GM23248 (cell line): ENCODE measurements at regions not wholly inside any gene's neighbourhood (a gene's known extent, or its start where the extent isn't known, plus 50 kb on each side); places are given as distances from the start of the nearest gene placed in this dataset.

Experiments
- DNase-seq: peaks from one replicate; pipeline ENCODE4 v3.0.0-alpha.2; 2015
- H2AFZ ChIP-seq: fragments of 200-600 bp; sonication (generic); 2 replicates; pipeline ENCODE4 v1.6.1; 2016; ENCODE audit warnings: antibody characterized with exemption
- H3F3A ChIP-seq: fragments of 200-600 bp; sonication (generic); 2 replicates; pipeline ENCODE4 v1.6.1; 2016; ENCODE audit warnings: mild to moderate bottlenecking, antibody characterized with exemption, mixed run types; ENCODE audit not compliant: insufficient read depth
- H3K27ac ChIP-seq: fragments of 200-600 bp; sonication (generic); 2 replicates; pipeline ENCODE4 v1.5.1; 2016; ENCODE audit warnings: mild to moderate bottlenecking
- H3K27me3 ChIP-seq: fragments of 200-600 bp; sonication (generic); replicated peaks from 2 replicates; pipeline ENCODE4 v1.6.1; 2016; ENCODE audit warnings: mild to moderate bottlenecking; ENCODE audit not compliant: insufficient read depth
- H3K36me3 ChIP-seq: fragments of 200-600 bp; sonication (generic); 2 replicates; pipeline ENCODE4 v1.6.1; 2016; ENCODE audit warnings: low read depth, mild to moderate bottlenecking
- H3K4me1 ChIP-seq: fragments of 200-600 bp; sonication (generic); 2 replicates; pipeline ENCODE4 v1.6.1; 2016; ENCODE audit warnings: mild to moderate bottlenecking; ENCODE audit not compliant: insufficient read depth
- H3K4me2 ChIP-seq: fragments of 200-600 bp; sonication (generic); one replicate; pipeline ENCODE4 v1.6.1; 2016; ENCODE audit warnings: mild to moderate bottlenecking; ENCODE audit not compliant: unreplicated experiment
- H3K4me3 ChIP-seq: fragments of 200-600 bp; sonication (generic); 2 replicates; pipeline ENCODE4 v1.5.1; 2016; ENCODE audit warnings: mild to moderate bottlenecking
- H3K79me2 ChIP-seq: fragments of 200-600 bp; sonication (generic); 2 replicates; pipeline ENCODE4 v1.6.1; 2016; ENCODE audit warnings: mild to moderate bottlenecking; ENCODE audit not compliant: insufficient read depth
- H3K9ac ChIP-seq: fragments of 200-600 bp; sonication (generic); 2 replicates; pipeline ENCODE4 v1.6.1; 2016; ENCODE audit warnings: mild to moderate bottlenecking
- H3K9me2 ChIP-seq: fragments of 200-600 bp; sonication (generic); 2 replicates; pipeline ENCODE4 v1.6.1; 2016; ENCODE audit warnings: mixed run types, mild to moderate bottlenecking, moderate library complexity; ENCODE audit not compliant: insufficient read depth
- H3K9me3 ChIP-seq: fragments of 200-600 bp; sonication (generic); one replicate; pipeline ENCODE4 v1.6.1; 2017; ENCODE audit warnings: low read depth
- H4K20me1 ChIP-seq: fragments of 200-600 bp; sonication (generic); 2 replicates; pipeline ENCODE4 v1.6.0; 2016; ENCODE audit not compliant: insufficient read depth
- EZH2 ChIP-seq: fragments of 200-600 bp; sonication (generic); IDR thresholded peaks from 2 replicates; pipeline ENCODE4 v1.6.1; 2018; ENCODE audit warnings: antibody characterized with exemption, mild to moderate bottlenecking; ENCODE audit not compliant: insufficient read depth, poor library complexity, severe bottlenecking
- EZH2phosphoT487 ChIP-seq: fragments of 200-600 bp; sonication (generic); IDR thresholded peaks from 2 replicates; pipeline ENCODE4 v1.6.1; 2018; ENCODE audit warnings: antibody characterized with exemption, moderate library complexity, mild to moderate bottlenecking, low read depth; ENCODE audit not compliant: insufficient read depth
- WGBS, 2 experiments: methylation state at CpG; one replicate each; pipeline ENCODE4 v1.1.6; 2015 to 2017; ENCODE audit warnings: low lambda C conversion rate in 2 of 2, low coverage in 1 of 2; ENCODE audit errors: missing lambda C conversion rate in 2 of 2; 5-methylcytosine and 5-hydroxymethylcytosine counted together
- in situ Hi-C: fragments of 300-500 bp; cut with MboI; formaldehyde crosslinking; loops from 2 replicates; pipeline ENCODE4 v1.15.0; 2020

- no peak overlapping the region for H3K27ac ChIP-seq
- in situ Hi-C loops, result no loop called here
- H2AFZ ChIP-seq, result no peak overlapping the region
- DNase-seq, result no peak
- H3K36me3 ChIP-seq, result no peaks in the 10 kb centered on the region
- no peak overlapping the region for H3K4me3 ChIP-seq
- TF ChIP-seq EZH2 (no peak), EZH2phosphoT487 (no peak)
- H3K9ac ChIP-seq, result no peak overlapping the region
- no peaks in the 10 kb centered on the region for H3K9me3 ChIP-seq
- no peaks in the 10 kb centered on the region for H3K9me2 ChIP-seq
- no peak overlapping the region for H3K4me2 ChIP-seq
- H3K27me3 ChIP-seq, result no peaks in the 10 kb centered on the region
- WGBS, 2 experiments, result 7 to 8% methylated on average over 10 of the region's 10 CpGs
- no peaks in the 10 kb centered on the region for H4K20me1 ChIP-seq
- no peaks in the 10 kb centered on the region for H3K4me1 ChIP-seq
- H3F3A ChIP-seq, result no peaks in the 10 kb centered on the region
- H3K79me2 ChIP-seq, result no peaks in the 10 kb centered on the region
Observed at GRCh38 chr16:8005096-8005860, 585.0 kb downstream of the TMEM114 start.

GRCh38 chr16:7998789-7999453 lies 591.4 kb downstream of the TMEM114 start:
- H3K4me1 ChIP-seq, result no peaks in the 10 kb centered on the region
- WGBS, 2 experiments, result 7 to 9% methylated on average over 11 of the region's 11 CpGs
- TF ChIP-seq EZH2 (no peak), EZH2phosphoT487 (no peak)
- no peak overlapping the region for H2AFZ ChIP-seq
- no peaks in the 10 kb centered on the region for H3K9me2 ChIP-seq
- in situ Hi-C loops, result no loop called here
- H3K9me3 ChIP-seq, result no peaks in the 10 kb centered on the region
- no peaks in the 10 kb centered on the region for H3K36me3 ChIP-seq
- H3K27ac ChIP-seq, result no peak overlapping the region
- no peak overlapping the region for H3K9ac ChIP-seq
- H3K4me3 ChIP-seq, result no peak overlapping the region
- no peaks in the 10 kb centered on the region for H3K79me2 ChIP-seq
- no peaks in the 10 kb centered on the region for H4K20me1 ChIP-seq
- H3F3A ChIP-seq, result no peaks in the 10 kb centered on the region
- DNase-seq, result no peak
- H3K27me3 ChIP-seq, result no peaks in the 10 kb centered on the region
- H3K4me2 ChIP-seq, result no peak overlapping the region

GRCh38 chr16:7997966-7998365 lies 592.3 kb downstream of the TMEM114 start:
- 18 to 21% methylated on average over 4 of the region's 4 CpGs for WGBS, 2 experiments
- Histone ChIP-seq H3F3A (no peaks in the 10 kb centered on the region), H3K27ac (no peak overlapping the region), H3K9ac (no peak overlapping the region), H3K4me2 (no peak overlapping the region), H3K79me2 (no peaks in the 10 kb centered on the region), H3K4me1 (no peaks in the 10 kb centered on the region), H3K9me3 (no peaks in the 10 kb centered on the region), H4K20me1 (no peaks in the 10 kb centered on the region), H3K36me3 (no peaks in the 10 kb centered on the region), H3K4me3 (no peak overlapping the region), H3K27me3 (no peaks in the 10 kb centered on the region), H2AFZ (no peak overlapping the region), H3K9me2 (no peaks in the 10 kb centered on the region)
- TF ChIP-seq EZH2 (no peak), EZH2phosphoT487 (no peak)
- in situ Hi-C loops, result no loop called here
- no peak for DNase-seq

GRCh38 chr16:7992616-7993015 lies 597.7 kb downstream of the TMEM114 start:
- Histone ChIP-seq H3K9ac (no peak overlapping the region), H3K27me3 (no peaks in the 10 kb centered on the region), H3F3A (no peaks in the 10 kb centered on the region), H3K36me3 (no peaks in the 10 kb centered on the region), H2AFZ (no peak overlapping the region), H3K4me3 (no peak overlapping the region), H4K20me1 (no peaks in the 10 kb centered on the region), H3K9me3 (no peaks in the 10 kb centered on the region), H3K27ac (no peak overlapping the region), H3K79me2 (no peaks in the 10 kb centered on the region), H3K9me2 (no peaks in the 10 kb centered on the region), H3K4me1 (no peaks in the 10 kb centered on the region), H3K4me2 (no peak overlapping the region)
- in situ Hi-C loops, result no loop called here
- no peak for DNase-seq
- 40 to 45% methylated on average over 3 of the region's 3 CpGs for WGBS, 2 experiments
- TF ChIP-seq EZH2phosphoT487, result no peak
- TF ChIP-seq EZH2, result no peak
